Neural crest cell (in vitro differentiated cells): ENCODE measurements at regions not wholly inside any gene's neighbourhood (a gene's known extent, or its start where the extent isn't known, plus 50 kb on each side); places are given as distances from the start of the nearest gene placed in this dataset.

ENCODE experiments used
- DNase-seq: peaks from one replicate; pipeline ENCODE4 v3.0.0; 2021; ENCODE audit warnings: low read depth, mixed read lengths, low spot score
- H3K27ac Mint-ChIP-seq: one replicate; pipeline ENCODE4 v1.8.0; 2021; ENCODE audit warnings: mild to moderate bottlenecking, mixed read lengths; ENCODE audit not compliant: unreplicated experiment
- H3K27me3 Mint-ChIP-seq: 2 replicates; pipeline ENCODE4 v1.8.0; 2021; ENCODE audit warnings: low read depth, mild to moderate bottlenecking, mixed read lengths
- H3K36me3 Mint-ChIP-seq: 2 replicates; pipeline ENCODE4 v1.8.0; 2021; ENCODE audit warnings: low read depth, mild to moderate bottlenecking, mixed read lengths
- H3K4me1 Mint-ChIP-seq: 2 replicates; pipeline ENCODE4 v1.8.0; 2021; ENCODE audit warnings: mixed read lengths
- H3K4me3 Mint-ChIP-seq: one replicate; pipeline ENCODE4 v1.8.0; 2021; ENCODE audit warnings: mild to moderate bottlenecking, mixed read lengths
- H3K9me3 Mint-ChIP-seq: 2 replicates; pipeline ENCODE4 v1.8.0; 2021; ENCODE audit warnings: mixed read lengths
- CTCF ChIP-seq: fragments of 200-600 bp; sonication (generic); conservative IDR thresholded peaks from 2 replicates; pipeline ENCODE4 v1.5.0; 2021; ENCODE audit warnings: antibody characterized with exemption, mild to moderate bottlenecking

GRCh38 chr13:81498969-81499368, 1158.0 kb upstream of the SPRY2 start:
- Mint-ChIP-seq H3K4me1 (no peaks in the 10 kb centered on the region), H3K9me3 (peaks cover 3% of the 10 kb centered on the region), H3K4me3 (no peak overlapping the region), H3K27ac (no peak overlapping the region), H3K27me3 (no peaks in the 10 kb centered on the region), H3K36me3 (no peaks in the 10 kb centered on the region)
- DNase-seq, result no peak
- TF ChIP-seq CTCF, result no peak

GRCh38 chr13:81493144-81493543, 1152.2 kb upstream of the SPRY2 start:
- DNase-seq, result no peak
- TF ChIP-seq CTCF, result no peak
- H3K27me3 Mint-ChIP-seq, result no peaks in the 10 kb centered on the region
- H3K36me3 Mint-ChIP-seq, result no peaks in the 10 kb centered on the region
- H3K27ac Mint-ChIP-seq, result no peak overlapping the region
- no peak overlapping the region for H3K4me3 Mint-ChIP-seq
- no peaks in the 10 kb centered on the region for H3K4me1 Mint-ChIP-seq
- peaks cover 3% of the 10 kb centered on the region for H3K9me3 Mint-ChIP-seq

- no peaks in the 10 kb centered on the region for H3K4me1 Mint-ChIP-seq
- H3K9me3 Mint-ChIP-seq, result peaks cover 3% of the 10 kb centered on the region
- no peaks in the 10 kb centered on the region for H3K27me3 Mint-ChIP-seq
- no peak for TF ChIP-seq CTCF
- H3K4me3 Mint-ChIP-seq, result no peak overlapping the region
- no peaks in the 10 kb centered on the region for H3K36me3 Mint-ChIP-seq
- no peak overlapping the region for H3K27ac Mint-ChIP-seq
- DNase-seq, result no peak
Observed at GRCh38 chr13:81492449-81492848, 1151.5 kb upstream of the SPRY2 start.

GRCh38 chr13:81488021-81488420, 1147.1 kb upstream of the SPRY2 start:
- H3K4me1 Mint-ChIP-seq, result no peaks in the 10 kb centered on the region
- no peak overlapping the region for H3K27ac Mint-ChIP-seq
- peaks cover 2% of the 10 kb centered on the region for H3K9me3 Mint-ChIP-seq
- no peak overlapping the region for H3K4me3 Mint-ChIP-seq
- DNase-seq, result no peak
- no peak for TF ChIP-seq CTCF
- no peaks in the 10 kb centered on the region for H3K27me3 Mint-ChIP-seq
- no peaks in the 10 kb centered on the region for H3K36me3 Mint-ChIP-seq

- H3K36me3 Mint-ChIP-seq, result no peaks in the 10 kb centered on the region
- H3K4me3 Mint-ChIP-seq, result no peak overlapping the region
- H3K27me3 Mint-ChIP-seq, result no peaks in the 10 kb centered on the region
- peaks cover 3% of the 10 kb centered on the region for H3K9me3 Mint-ChIP-seq
- peak; percentile 12 for DNase-seq
- peak; percentile 57 for TF ChIP-seq CTCF
- H3K27ac Mint-ChIP-seq, result no peak overlapping the region
- H3K4me1 Mint-ChIP-seq, result no peaks in the 10 kb centered on the region
Observed at GRCh38 chr13:81487151-81487550, 1146.2 kb upstream of the SPRY2 start.

- DNase-seq, result no peak
- TF ChIP-seq CTCF, result peak; percentile 30
- Mint-ChIP-seq H3K9me3 (peaks cover 3% of the 10 kb centered on the region), H3K36me3 (no peaks in the 10 kb centered on the region), H3K27ac (no peak overlapping the region), H3K4me3 (no peak overlapping the region), H3K4me1 (peaks cover 3% of the 10 kb centered on the region), H3K27me3 (no peaks in the 10 kb centered on the region)
Observed at GRCh38 chr13:81480634-81481033, 1139.7 kb upstream of the SPRY2 start.
